ENCODE measurements at regions not wholly inside any gene's neighbourhood (a gene's known extent, or its start where the extent isn't known, plus 50 kb on each side); places are given as distances from the start of the nearest gene placed in this dataset.

GRCh38 chr11:45411228-45411946 lies 125.2 kb upstream of the SYT13 start:
- TF ChIP-seq CTCF (IDR thresholded peaks at IDR 0.05), result no peak
- TF ChIP-seq POLR2A (IDR thresholded peaks at IDR 0.05), result no peak

Data from stomach (tissue), 4 donors.